Bronchial epithelial cell (primary cell): ENCODE measurements at regions not wholly inside any gene's neighbourhood (a gene's known extent, or its start where the extent isn't known, plus 50 kb on each side); places are given as distances from the start of the nearest gene placed in this dataset.

Source experiments
- DNase-seq: peaks from one replicate; pipeline ENCODE4 v3.0.0-alpha.2; 2010; ENCODE audit warnings: low read depth
- FAIRE-seq: peaks from 2 replicates; lab custom pipeline; 2011; peaks lifted over from hg19 to GRCh38; lab: Jason Lieb, UNC
- H3K27me3 ChIP-seq: 2 replicates; pipeline ENCODE4 v1.5.1; 2011; ENCODE audit warnings: low read length; ENCODE audit not compliant: control insufficient read depth, insufficient read depth
- H3K36me3 ChIP-seq: 2 replicates; pipeline ENCODE4 v1.5.1; 2011; ENCODE audit warnings: low read length; ENCODE audit not compliant: control insufficient read depth, insufficient read depth
- H3K4me3 ChIP-seq: 2 replicates; pipeline ENCODE4 v1.5.1; 2011; ENCODE audit warnings: mild to moderate bottlenecking, low read depth, low read length, control low read depth
- TF ChIP-seq, protein P1 (sequence below): IDR thresholded peaks from 2 replicates; pipeline ENCODE4 v1.5.1; 2011; ENCODE audit warnings: mild to moderate bottlenecking, moderate library complexity, low read length, control low read depth, inconsistent platforms; ENCODE audit not compliant: insufficient read depth, severe bottlenecking

DNA sequence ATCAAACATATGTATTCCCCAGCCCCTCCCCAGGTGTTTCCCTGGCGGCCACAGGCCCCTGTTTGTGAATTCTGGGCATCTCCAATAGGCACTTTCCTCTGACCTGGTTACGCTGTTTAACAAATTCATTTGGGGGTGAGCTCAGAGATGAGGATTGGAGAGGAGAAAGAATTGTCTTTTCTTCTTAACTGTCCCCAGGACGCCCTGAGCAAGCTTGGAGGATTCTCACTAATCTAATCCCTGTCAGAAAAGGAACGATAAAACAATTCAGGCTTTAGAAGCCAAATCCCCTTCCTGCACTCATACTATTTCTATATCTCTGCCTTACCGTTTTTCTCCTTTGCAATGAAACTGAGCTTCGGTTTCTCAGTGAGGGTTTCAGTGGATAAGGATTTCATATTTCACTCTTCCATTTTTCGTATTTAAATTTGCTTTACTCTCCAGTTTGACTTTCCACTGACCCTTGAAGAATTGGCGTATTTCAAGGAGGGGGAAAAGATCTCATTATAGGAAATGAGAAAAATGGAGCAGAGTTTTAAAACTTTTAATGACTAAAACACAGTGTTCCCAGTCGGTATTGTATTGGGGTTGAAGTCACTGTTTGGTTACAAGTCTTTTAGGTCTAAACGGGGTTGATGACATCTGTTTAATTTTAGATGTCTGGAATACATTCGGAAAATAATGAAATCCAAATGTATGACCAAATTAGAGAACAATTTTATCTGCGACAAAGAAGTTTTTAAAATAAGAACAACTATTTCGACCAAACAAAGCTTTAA is 180.1 kb downstream of the MACROH2A1 start:
- no peaks in the 10 kb centered on the region for H3K36me3 ChIP-seq
- DNase-seq (no peak), FAIRE-seq (no peak)
- TF ChIP-seq, protein P1, sequence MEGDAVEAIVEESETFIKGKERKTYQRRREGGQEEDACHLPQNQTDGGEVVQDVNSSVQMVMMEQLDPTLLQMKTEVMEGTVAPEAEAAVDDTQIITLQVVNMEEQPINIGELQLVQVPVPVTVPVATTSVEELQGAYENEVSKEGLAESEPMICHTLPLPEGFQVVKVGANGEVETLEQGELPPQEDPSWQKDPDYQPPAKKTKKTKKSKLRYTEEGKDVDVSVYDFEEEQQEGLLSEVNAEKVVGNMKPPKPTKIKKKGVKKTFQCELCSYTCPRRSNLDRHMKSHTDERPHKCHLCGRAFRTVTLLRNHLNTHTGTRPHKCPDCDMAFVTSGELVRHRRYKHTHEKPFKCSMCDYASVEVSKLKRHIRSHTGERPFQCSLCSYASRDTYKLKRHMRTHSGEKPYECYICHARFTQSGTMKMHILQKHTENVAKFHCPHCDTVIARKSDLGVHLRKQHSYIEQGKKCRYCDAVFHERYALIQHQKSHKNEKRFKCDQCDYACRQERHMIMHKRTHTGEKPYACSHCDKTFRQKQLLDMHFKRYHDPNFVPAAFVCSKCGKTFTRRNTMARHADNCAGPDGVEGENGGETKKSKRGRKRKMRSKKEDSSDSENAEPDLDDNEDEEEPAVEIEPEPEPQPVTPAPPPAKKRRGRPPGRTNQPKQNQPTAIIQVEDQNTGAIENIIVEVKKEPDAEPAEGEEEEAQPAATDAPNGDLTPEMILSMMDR, result no peak
- H3K4me3 ChIP-seq, result no peak overlapping the region
- peaks cover 1% of the 10 kb centered on the region for H3K27me3 ChIP-seq

DNA sequence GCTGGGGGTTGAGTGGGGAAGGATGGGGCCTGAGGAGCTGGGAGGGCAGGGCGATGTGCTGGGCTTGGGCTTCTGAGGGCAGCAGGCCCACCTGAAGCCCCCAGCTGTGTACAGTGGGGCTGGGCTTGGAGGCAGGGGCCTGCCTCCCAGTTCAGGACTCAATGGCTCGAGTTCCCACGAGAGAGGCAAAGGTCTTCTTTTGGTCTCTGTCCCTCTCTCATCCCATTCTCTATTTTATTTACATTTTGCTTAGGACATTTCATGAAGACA is 180.6 kb downstream of the MACROH2A1 start:
- TF ChIP-seq, protein P1, result no peak
- FAIRE-seq (no peak), DNase-seq (no peak)
- H3K36me3 ChIP-seq, result no peaks in the 10 kb centered on the region
- peaks cover 1% of the 10 kb centered on the region for H3K27me3 ChIP-seq
- H3K4me3 ChIP-seq, result no peak overlapping the region

DNA sequence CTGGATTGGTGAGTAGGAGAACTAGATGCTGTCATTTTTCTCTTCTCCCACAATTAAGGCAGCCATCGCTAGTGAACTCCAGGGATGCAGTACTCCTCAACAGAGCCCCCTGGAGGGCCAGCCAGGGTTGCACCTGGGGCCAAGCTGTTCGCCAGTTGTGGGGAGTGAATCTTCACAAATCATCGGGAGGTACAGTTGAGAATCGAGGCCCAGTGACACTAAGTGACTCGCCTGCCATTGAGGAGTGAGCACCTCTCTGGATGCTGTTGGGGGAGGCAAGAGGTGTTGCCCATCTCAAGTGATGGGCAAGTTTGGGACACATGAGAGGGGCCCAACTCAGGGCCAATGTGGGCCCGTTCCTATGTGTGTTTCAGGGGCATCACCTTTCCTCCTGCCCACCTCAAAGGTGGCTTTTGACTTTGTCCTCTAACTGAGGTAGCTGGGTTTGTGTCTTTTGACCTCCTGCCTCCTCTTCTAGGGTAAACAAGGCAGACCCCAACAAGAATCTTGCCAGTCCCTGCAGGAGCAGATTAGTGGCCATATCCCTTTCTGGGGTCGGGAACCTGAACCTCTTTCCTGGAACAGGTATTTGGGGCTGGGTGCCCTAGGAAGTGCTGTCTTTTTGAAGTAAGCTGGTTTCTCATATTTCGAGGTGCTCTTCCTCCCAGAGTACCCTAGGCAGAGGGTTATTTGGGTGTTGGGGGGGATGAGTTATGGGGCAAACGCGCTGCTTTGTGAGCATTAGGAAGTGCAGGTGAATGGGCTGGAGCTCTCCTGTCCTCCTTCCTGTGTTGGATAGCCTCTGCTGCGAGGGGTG is 181.2 kb downstream of the MACROH2A1 start:
- Histone ChIP-seq H3K4me3 (no peak overlapping the region), H3K36me3 (no peaks in the 10 kb centered on the region), H3K27me3 (peaks cover 1% of the 10 kb centered on the region)
- FAIRE-seq, result no peak
- no peak for DNase-seq
- TF ChIP-seq, protein P1, result no peak

GRCh38 chr5:135216471-135217343 is 182.3 kb downstream of the MACROH2A1 start:
- Histone ChIP-seq H3K36me3 (no peaks in the 10 kb centered on the region), H3K4me3 (no peak overlapping the region), H3K27me3 (peaks cover 1% of the 10 kb centered on the region)
- DNase-seq (no peak), FAIRE-seq (no peak)
- TF ChIP-seq, protein P1, result no peak

DNA sequence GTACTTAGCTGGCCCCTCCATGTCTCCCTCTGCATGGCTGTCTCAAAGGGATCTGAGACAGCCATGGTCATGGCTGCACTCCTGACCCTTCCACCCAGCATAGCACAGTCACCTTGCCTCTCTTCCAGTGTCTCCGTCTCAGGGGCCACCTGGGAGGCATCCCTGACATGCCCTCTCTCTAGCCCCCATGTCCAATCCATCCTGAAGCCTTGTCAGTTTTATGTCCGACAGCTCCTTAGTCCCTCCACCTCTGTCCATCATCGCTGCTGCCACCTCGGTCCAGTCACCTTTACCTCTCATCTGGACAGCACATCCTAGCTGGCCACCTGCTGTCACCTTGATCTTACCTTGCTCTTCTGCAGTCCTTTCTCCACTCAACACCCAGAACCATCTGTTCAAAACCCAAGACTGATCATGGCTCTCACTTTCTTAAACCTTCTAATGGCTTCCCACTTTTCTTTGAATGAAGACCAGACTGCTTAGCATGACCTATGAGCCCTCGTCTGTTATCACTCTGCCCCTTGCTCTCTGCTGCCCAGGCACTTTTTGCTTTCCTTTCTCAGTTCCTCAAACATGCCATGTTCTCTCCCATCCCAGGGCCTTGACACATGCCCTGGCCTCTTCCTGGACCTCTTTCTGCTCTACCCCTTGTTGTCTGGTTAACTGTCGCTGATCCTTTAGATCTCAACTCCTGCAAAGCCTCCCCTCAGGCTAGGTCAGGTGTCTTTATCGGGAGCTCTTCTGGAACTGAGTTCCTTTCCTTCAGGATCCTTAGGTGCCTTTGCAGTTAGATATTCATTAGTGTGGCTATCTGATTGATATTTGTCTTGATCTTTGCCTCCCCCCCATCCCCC is 181.8 kb upstream of the PITX1 start:
- peaks cover 1% of the 10 kb centered on the region for H3K27me3 ChIP-seq
- DNase-seq (no peak), FAIRE-seq (no peak)
- no peaks in the 10 kb centered on the region for H3K36me3 ChIP-seq
- TF ChIP-seq, protein P1, result no peak
- H3K4me3 ChIP-seq, result no peak overlapping the region
